Muscle of leg (tissue), 3 donors: ENCODE measurements at regions not wholly inside any gene's neighbourhood (a gene's known extent, or its start where the extent isn't known, plus 50 kb on each side); places are given as distances from the start of the nearest gene placed in this dataset.
"Not testable (repeated sequence)": the region's sequence is repeated elsewhere in the genome, so short reads cannot be mapped to it uniquely, and the experiment has no call there.

Source experiments
- DNase-seq: peaks from one replicate; pipeline ENCODE4 v3.0.0; 2013
- H3K27ac ChIP-seq: one replicate; pipeline ENCODE4 v1.5.1; 2013; ENCODE audit warnings: mild to moderate bottlenecking, low read length, control low read depth
- H3K27me3 ChIP-seq: one replicate; pipeline ENCODE4 v1.6.1; 2013; ENCODE audit warnings: low read length; ENCODE audit not compliant: control insufficient read depth, insufficient read depth
- H3K36me3 ChIP-seq: one replicate; pipeline ENCODE4 v1.6.1; 2013; ENCODE audit warnings: low read length; ENCODE audit not compliant: control insufficient read depth, insufficient read depth
- H3K4me1 ChIP-seq: one replicate; pipeline ENCODE4 v1.6.1; 2013; ENCODE audit warnings: low read length; ENCODE audit not compliant: control insufficient read depth, insufficient read depth
- H3K4me3 ChIP-seq: one replicate; pipeline ENCODE4 v1.5.1; 2013; ENCODE audit warnings: low read length, control low read depth
- H3K9me3 ChIP-seq: replicated peaks from 2 replicates; pipeline ENCODE4 v1.6.1; 2013; ENCODE audit warnings: low read depth, low read length; ENCODE audit not compliant: control insufficient read depth
- WGBS: methylation state at CpG from one replicate; pipeline ENCODE4 v1.1.5; 2013; ENCODE audit warnings: missing lambda C conversion rate; ENCODE audit not compliant: insufficient coverage; 5-methylcytosine and 5-hydroxymethylcytosine counted together

- no peaks in the 10 kb centered on the region for H3K27me3 ChIP-seq
- no peaks in the 10 kb centered on the region for H3K4me1 ChIP-seq
- no peaks in the 10 kb centered on the region for H3K9me3 ChIP-seq
- H3K36me3 ChIP-seq, result no peaks in the 10 kb centered on the region
- no peak overlapping the region for H3K4me3 ChIP-seq
- DNase-seq, result no peak
- H3K27ac ChIP-seq, result no peak overlapping the region
Measured at GRCh38 chr7:115327326-115327725, 405.4 kb downstream of the MDFIC start.

- no CpG with 5 or more reads among the region's 2 CpGs for WGBS
- no peaks in the 10 kb centered on the region for H3K4me1 ChIP-seq
- DNase-seq, result no peak
- no peaks in the 10 kb centered on the region for H3K9me3 ChIP-seq
- no peak overlapping the region for H3K27ac ChIP-seq
- H3K36me3 ChIP-seq, result no peaks in the 10 kb centered on the region
- H3K4me3 ChIP-seq, result no peak overlapping the region
- no peaks in the 10 kb centered on the region for H3K27me3 ChIP-seq
Measured at GRCh38 chr7:115319541-115319940, 397.6 kb downstream of the MDFIC start.

- H3K27ac ChIP-seq, H3K4me3 ChIP-seq, H3K9me3 ChIP-seq, H3K27me3 ChIP-seq, H3K4me1 ChIP-seq, H3K36me3 ChIP-seq, DNase-seq: not testable (repeated sequence)
- no CpG with 5 or more reads among the region's 2 CpGs for WGBS
Measured at GRCh38 chr7:115310316-115310715, 388.4 kb downstream of the MDFIC start.

GRCh38 chr7:115306586-115306985, 384.7 kb downstream of the MDFIC start:
- no peaks in the 10 kb centered on the region for H3K9me3 ChIP-seq
- DNase-seq, result no peak
- H3K27me3 ChIP-seq, result no peaks in the 10 kb centered on the region
- H3K36me3 ChIP-seq, result no peaks in the 10 kb centered on the region
- no peak overlapping the region for H3K4me3 ChIP-seq
- H3K27ac ChIP-seq, result no peak overlapping the region
- no peaks in the 10 kb centered on the region for H3K4me1 ChIP-seq
- WGBS, result no CpG with 5 or more reads among the region's 2 CpGs

GRCh38 chr7:115300231-115300870, 378.5 kb downstream of the MDFIC start:
- Histone ChIP-seq H3K36me3 (no peaks in the 10 kb centered on the region), H3K27me3 (no peaks in the 10 kb centered on the region), H3K27ac (no peak overlapping the region), H3K4me1 (no peaks in the 10 kb centered on the region), H3K4me3 (no peak overlapping the region), H3K9me3 (no peaks in the 10 kb centered on the region)
- no peak for DNase-seq
- WGBS, result no CpG with 5 or more reads among the region's 1 CpG

- H3K36me3 ChIP-seq, result no peaks in the 10 kb centered on the region
- WGBS, result 50% methylated on average over 2 of the region's 6 CpGs
Measured at GRCh38 chr7:115299397-115300037, 377.6 kb downstream of the MDFIC start.

GRCh38 chr7:115297656-115298055, 375.8 kb downstream of the MDFIC start:
- DNase-seq, result no peak
- Histone ChIP-seq H3K4me3 (no peak overlapping the region), H3K27ac (no peak overlapping the region), H3K4me1 (no peaks in the 10 kb centered on the region), H3K9me3 (no peaks in the 10 kb centered on the region), H3K36me3 (no peaks in the 10 kb centered on the region), H3K27me3 (no peaks in the 10 kb centered on the region)

More at GRCh38 chr7:115299397-115300037, 377.6 kb downstream of the MDFIC start:
- Histone ChIP-seq H3K4me1 (no peaks in the 10 kb centered on the region), H3K27me3 (no peaks in the 10 kb centered on the region), H3K4me3 (no peak overlapping the region), H3K27ac (no peak overlapping the region), H3K9me3 (no peaks in the 10 kb centered on the region)
- no peak for DNase-seq

- H3K4me1 ChIP-seq, result no peaks in the 10 kb centered on the region
- no peaks in the 10 kb centered on the region for H3K36me3 ChIP-seq
- H3K27me3 ChIP-seq, result no peaks in the 10 kb centered on the region
- no CpG with 5 or more reads among the region's 6 CpGs for WGBS
- no peak overlapping the region for H3K27ac ChIP-seq
- H3K4me3 ChIP-seq, result no peak overlapping the region
- no peak for DNase-seq
- no peaks in the 10 kb centered on the region for H3K9me3 ChIP-seq
Measured at GRCh38 chr7:115293628-115294240, 371.8 kb downstream of the MDFIC start.

GRCh38 chr7:115292381-115292780, 370.5 kb downstream of the MDFIC start:
- Histone ChIP-seq H3K27me3 (no peaks in the 10 kb centered on the region), H3K27ac (no peak overlapping the region), H3K4me3 (no peak overlapping the region), H3K4me1 (no peaks in the 10 kb centered on the region), H3K9me3 (no peaks in the 10 kb centered on the region), H3K36me3 (no peaks in the 10 kb centered on the region)
- DNase-seq, result no peak
- 100% methylated on average over 1 of the region's 3 CpGs for WGBS

GRCh38 chr7:115289971-115290370, 368.1 kb downstream of the MDFIC start:
- no peaks in the 10 kb centered on the region for H3K4me1 ChIP-seq
- no peaks in the 10 kb centered on the region for H3K27me3 ChIP-seq
- DNase-seq, result no peak
- H3K27ac ChIP-seq, result no peak overlapping the region
- no peaks in the 10 kb centered on the region for H3K36me3 ChIP-seq
- H3K4me3 ChIP-seq, result no peak overlapping the region
- 60% methylated on average over 1 of the region's 2 CpGs for WGBS
- no peaks in the 10 kb centered on the region for H3K9me3 ChIP-seq
